ENCODE measurements at regions not wholly inside any gene's neighbourhood (a gene's known extent, or its start where the extent isn't known, plus 50 kb on each side); places are given as distances from the start of the nearest gene placed in this dataset.

GRCh38 chr6:56875961-56876360 lies 78.9 kb upstream of the BEND6 start (continued):
- TF ChIP-seq HMGXB4 (CRISPR knock-in tag; IDR thresholded peaks at IDR 0.05; ENCODE audit: borderline replicate concordance in 1 of 2, low read depth in 1 of 2) (0 out of 4 replicates have a peak, but pooled peaks of 1 of the 2 experiments have one; percentile 25), ZNF350 (CRISPR knock-in tag; IDR thresholded peaks at IDR 0.05; ENCODE audit: borderline replicate concordance, low read depth) (0 out of 2 replicates have a peak, but pooled peaks have one; percentile 36), NR2F6 (IDR thresholded peaks at IDR 0.05) (peak; percentile 59; the same call in 1 of the 2 replicates), NR2F6 (CRISPR knock-in tag; IDR thresholded peaks at IDR 0.05) (peak; percentile 82), GATAD2A (CRISPR knock-in tag; IDR thresholded peaks at IDR 0.05) (peak; percentile 86), CREB1 (IDR thresholded peaks at IDR 0.05) (peak; percentile 16; the same call in 1 of the 2 replicates), CREB1 (CRISPR knock-in tag; IDR thresholded peaks at IDR 0.05) (peak; percentile 61), PBX3 (CRISPR knock-in tag; IDR thresholded peaks at IDR 0.05; ENCODE audit: borderline replicate concordance) (no peak), RCOR2 (CRISPR knock-in tag; IDR thresholded peaks at IDR 0.05) (peak; percentile 90), ZNF776 (CRISPR knock-in tag; IDR thresholded peaks at IDR 0.05) (no peak), ZBTB21 (CRISPR knock-in tag; IDR thresholded peaks at IDR 0.05) (peak; percentile 41; the same call in 1 of the 2 replicates), MAFF (IDR thresholded peaks at IDR 0.05; ENCODE audit: low read depth, low read length) (peak; percentile 40; the same call in 1 of the 2 replicates), MBD4 (IDR thresholded peaks at IDR 0.05; ENCODE audit: borderline replicate concordance, low read length) (no peak; the same call in 1 of the 2 replicates), SOX5 (CRISPR knock-in tag; IDR thresholded peaks at IDR 0.05; ENCODE audit: borderline replicate concordance) (peak; percentile 76), ZFP62 (CRISPR knock-in tag; IDR thresholded peaks at IDR 0.05) (no peak), ZNF546 (CRISPR knock-in tag; conservative IDR thresholded peaks at IDR 0.05) (no peak), KAT8 (CRISPR knock-in tag; IDR thresholded peaks at IDR 0.05) (peak; percentile 63; the same call in 1 of the 2 replicates), UBTF (CRISPR knock-in tag; IDR thresholded peaks at IDR 0.05) (no peak), LCORL (IDR thresholded peaks at IDR 0.05) (no peak), LCORL (CRISPR knock-in tag; IDR thresholded peaks at IDR 0.05) (peak; percentile 23; the same call in 1 of the 2 replicates), KLF16 (CRISPR knock-in tag; IDR thresholded peaks at IDR 0.05) (peak in 1 of 2 experiments; percentile 42; a peak in 1 of 4 replicates), CEBPG (CRISPR knock-in tag; IDR thresholded peaks at IDR 0.05) (peak; percentile 46), ELF3 (CRISPR knock-in tag; IDR thresholded peaks at IDR 0.05) (peak; percentile 53), RARA (CRISPR knock-in tag; IDR thresholded peaks at IDR 0.05) (peak; percentile 84), ATF7-NPFF (CRISPR knock-in tag; IDR thresholded peaks at IDR 0.05; ENCODE audit: low read depth) (no peak), ZZZ3 (CRISPR knock-in tag; IDR thresholded peaks at IDR 0.05; ENCODE audit: borderline replicate concordance) (no peak), EP300 (IDR thresholded peaks at IDR 0.05; ENCODE audit: low read depth in 2 of 2, low read length in 2 of 2) (peak in 1 of 2 experiments; percentile 68; a peak in 2 of 4 replicates), EP300 (CRISPR knock-in tag; IDR thresholded peaks at IDR 0.05; ENCODE audit: borderline replicate concordance) (no peak; the same call in 1 of the 2 replicates), TOPORS (CRISPR knock-in tag; IDR thresholded peaks at IDR 0.05) (no peak)

All from HepG2 (cell line).